ENCODE measurements at regions not wholly inside any gene's neighbourhood (a gene's known extent, or its start where the extent isn't known, plus 50 kb on each side); places are given as distances from the start of the nearest gene placed in this dataset.

GRCh38 chr20:50242548-50242862, 51.9 kb downstream of the CEBPB start:
- DNase-seq, result no peak

- peak; percentile 85 for DNase-seq
These were observed 52.4 kb downstream of the CEBPB start for GRCh38 chr20:50242863-50243609.

GRCh38 chr20:50243610-50244351, 53.2 kb downstream of the CEBPB start:
- DNase-seq, result no peak

GRCh38 chr20:50244352-50245149, 53.9 kb downstream of the CEBPB start:
- no peak for DNase-seq

GRCh38 chr20:50245498-50246366, 55.1 kb downstream of the CEBPB start:
- no peak for DNase-seq

- no peak for DNase-seq
These were observed 56.0 kb downstream of the CEBPB start for GRCh38 chr20:50246367-50247195.

- no peak for DNase-seq
These were observed 56.8 kb downstream of the CEBPB start for GRCh38 chr20:50247196-50248094.

GRCh38 chr20:50248104-50248641, 57.5 kb downstream of the CEBPB start:
- DNase-seq, result no peak

GRCh38 chr20:50249447-50250388, 59.1 kb downstream of the CEBPB start:
- no peak for DNase-seq

GRCh38 chr20:50250679-50251382, 60.2 kb downstream of the CEBPB start:
- DNase-seq, result no peak

- no peak for DNase-seq
These were observed 60.7 kb downstream of the CEBPB start for GRCh38 chr20:50251383-50251748.

GRCh38 chr20:50251992-50252511, 61.4 kb downstream of the CEBPB start:
- no peak for DNase-seq

GRCh38 chr20:50252701-50253100, 62.1 kb downstream of the CEBPB start:
- DNase-seq, result no peak

- no peak for DNase-seq
These were observed 62.5 kb downstream of the CEBPB start for GRCh38 chr20:50253101-50253500.

- DNase-seq, result no peak
These were observed 63.9 kb downstream of the CEBPB start for GRCh38 chr20:50254466-50255079.

- DNase-seq, result no peak
These were observed 65.9 kb downstream of the CEBPB start for GRCh38 chr20:50256577-50256976.

- DNase-seq, result no peak
These were observed 67.2 kb downstream of the CEBPB start for GRCh38 chr20:50257860-50258259.

All from midbrain (tissue), 1 donor.